SK-N-SH treated with all-trans-retinoic acid at 6 μM for 48 hours (cell line): ENCODE measurements at regions not wholly inside any gene's neighbourhood (a gene's known extent, or its start where the extent isn't known, plus 50 kb on each side); places are given as distances from the start of the nearest gene placed in this dataset.

Source experiments
- ATAC-seq: fragments of 200-7000 bp; cut with Tn5 transposase; 3 replicates; pipeline ENCODE4 v1.9.1; 2020; ENCODE audit warnings: mild to moderate bottlenecking, moderate library complexity
- ARNTL ChIP-seq: fragments of 450-650 bp; formaldehyde crosslinking; IDR thresholded peaks from 2 replicates; pipeline ENCODE4 v1.5.0; 2020; ENCODE audit warnings: low read depth, mild to moderate bottlenecking, moderate library complexity, borderline replicate concordance
- BACH2 ChIP-seq: fragments of 250-450 bp; sonication (Bioruptor Pico); IDR thresholded peaks from 2 replicates; pipeline ENCODE4 v1.9.0; 2021; ENCODE audit warnings: mild to moderate bottlenecking, borderline replicate concordance
- CSDC2 ChIP-seq: fragments of 250-450 bp; sonication (Bioruptor Pico); IDR thresholded peaks from 2 replicates; pipeline ENCODE4 v1.5.0; 2020; ENCODE audit warnings: mild to moderate bottlenecking, moderate library complexity
- CSRNP3 ChIP-seq: fragments of 250-450 bp; sonication (Bioruptor Pico); IDR thresholded peaks from 2 replicates; pipeline ENCODE4 v1.5.1; 2021; ENCODE audit warnings: mild to moderate bottlenecking, moderate library complexity
- ESRRG ChIP-seq: fragments of 250-450 bp; sonication (Bioruptor Pico); IDR thresholded peaks from 2 replicates; pipeline ENCODE4 v1.6.1; 2021; ENCODE audit warnings: mild to moderate bottlenecking
- GLIS3 ChIP-seq: fragments of 250-450 bp; sonication (Bioruptor Pico); IDR thresholded peaks from 2 replicates; pipeline ENCODE4 v1.5.0; 2020; ENCODE audit warnings: mild to moderate bottlenecking, moderate library complexity
- ISL1 ChIP-seq: fragments of 250-450 bp; sonication (Bioruptor Pico); IDR thresholded peaks from 2 replicates; pipeline ENCODE4 v2.1.2; 2022; ENCODE audit warnings: mild to moderate bottlenecking, moderate library complexity
- OSR1 ChIP-seq: fragments of 250-450 bp; sonication (Bioruptor Pico); IDR thresholded peaks from 2 replicates; pipeline ENCODE4 v1.8.0; 2022; ENCODE audit warnings: moderate library complexity, mild to moderate bottlenecking, inconsistent platforms
- PATZ1 ChIP-seq: fragments of 250-450 bp; sonication (Bioruptor Pico); IDR thresholded peaks from 2 replicates; pipeline ENCODE4 v1.8.0; 2020; ENCODE audit warnings: mild to moderate bottlenecking, moderate library complexity, borderline replicate concordance
- POU6F1 ChIP-seq: fragments of 250-450 bp; sonication (Bioruptor Pico); IDR thresholded peaks from 2 replicates; pipeline ENCODE4 v1.8.0; 2021; ENCODE audit warnings: low read depth, mild to moderate bottlenecking, moderate library complexity, borderline replicate concordance
- PPARA ChIP-seq: fragments of 250-450 bp; sonication (Bioruptor Pico); IDR thresholded peaks from 2 replicates; pipeline ENCODE4 v1.5.0; 2020; ENCODE audit warnings: mild to moderate bottlenecking, borderline replicate concordance
- RARB ChIP-seq: fragments of 250-450 bp; sonication (Bioruptor Pico); IDR thresholded peaks from 2 replicates; pipeline ENCODE4 v1.8.0; 2021; ENCODE audit warnings: mild to moderate bottlenecking, moderate library complexity
- SNAI2 ChIP-seq: fragments of 250-450 bp; sonication (Bioruptor Pico); IDR thresholded peaks from 2 replicates; pipeline ENCODE4 v1.5.0; 2020; ENCODE audit warnings: mild to moderate bottlenecking, moderate library complexity
- TOX ChIP-seq: fragments of 250-450 bp; sonication (Bioruptor Pico); IDR thresholded peaks from 2 replicates; pipeline ENCODE4 v1.8.0; 2021; ENCODE audit warnings: mild to moderate bottlenecking, moderate library complexity, borderline replicate concordance
- TSHZ2 ChIP-seq: fragments of 250-450 bp; sonication (Bioruptor Pico); IDR thresholded peaks from 2 replicates; pipeline ENCODE4 v1.5.0; 2020; ENCODE audit warnings: mild to moderate bottlenecking, moderate library complexity
- ZC3H10 ChIP-seq: fragments of 250-450 bp; sonication (Bioruptor Pico); IDR thresholded peaks from 2 replicates; pipeline ENCODE4 v1.5.1; 2021; ENCODE audit warnings: mild to moderate bottlenecking, moderate library complexity
- ZFP3 ChIP-seq: fragments of 250-450 bp; sonication (Bioruptor Pico); IDR thresholded peaks from 2 replicates; pipeline ENCODE4 v1.5.0; 2020; ENCODE audit warnings: mild to moderate bottlenecking, moderate library complexity
- ZFP30 ChIP-seq: fragments of 450-650 bp; formaldehyde crosslinking; IDR thresholded peaks from 2 replicates; pipeline ENCODE4 v1.5.0; 2022; ENCODE audit warnings: mild to moderate bottlenecking, moderate library complexity
- ZNF565 ChIP-seq: fragments of 450-650 bp; formaldehyde crosslinking; conservative IDR thresholded peaks from 2 replicates; pipeline ENCODE4 v1.5.0; 2020; ENCODE audit warnings: low read depth, mild to moderate bottlenecking, moderate library complexity
- ZNF70 ChIP-seq: fragments of 450-650 bp; formaldehyde crosslinking; IDR thresholded peaks from 2 replicates; pipeline ENCODE4 v1.5.0; 2020; ENCODE audit warnings: mild to moderate bottlenecking, moderate library complexity

- TF ChIP-seq TSHZ2 (CRISPR knock-in tag) (no peak), SNAI2 (CRISPR knock-in tag) (no peak), ZNF565 (no peak), GLIS3 (CRISPR knock-in tag) (no peak), ZFP3 (CRISPR knock-in tag) (no peak), ESRRG (CRISPR knock-in tag) (no peak), ZFP30 (CRISPR knock-in tag) (no peak), OSR1 (no peak), PATZ1 (CRISPR knock-in tag) (no peak), POU6F1 (no peak), PPARA (CRISPR knock-in tag) (no peak)
These were observed 116.5 kb upstream of the OTOS start (continued) for GRCh38 chr2:240256704-240257637.

GRCh38 chr2:240257940-240258580, 117.6 kb upstream of the OTOS start:
- TF ChIP-seq POU6F1 (no peak), TSHZ2 (CRISPR knock-in tag) (no peak), CSRNP3 (no peak), ARNTL (CRISPR knock-in tag) (no peak), ISL1 (no peak), PPARA (CRISPR knock-in tag) (no peak), ZFP30 (CRISPR knock-in tag) (no peak), ESRRG (CRISPR knock-in tag) (no peak), OSR1 (no peak), TOX (CRISPR knock-in tag) (no peak), ZNF70 (CRISPR knock-in tag) (no peak), ZC3H10 (CRISPR knock-in tag) (no peak), SNAI2 (CRISPR knock-in tag) (no peak), BACH2 (no peak), RARB (no peak), CSDC2 (CRISPR knock-in tag) (no peak), GLIS3 (CRISPR knock-in tag) (no peak)
- ATAC-seq = no peak
